Stimulated activated CD8-positive, alpha-beta memory T cell treated with anti-CD3 and anti-CD28 coated beads, Interleukin-15, amount 100 ng/mL, for 1 hour (primary cell): ENCODE measurements at regions not wholly inside any gene's neighbourhood (a gene's known extent, or its start where the extent isn't known, plus 50 kb on each side); places are given as distances from the start of the nearest gene placed in this dataset.

ENCODE experiments used
- DNase-seq: peaks from one replicate; pipeline ENCODE4 v3.0.0-alpha.2; 2020; ENCODE audit warnings: low read depth

DNA sequence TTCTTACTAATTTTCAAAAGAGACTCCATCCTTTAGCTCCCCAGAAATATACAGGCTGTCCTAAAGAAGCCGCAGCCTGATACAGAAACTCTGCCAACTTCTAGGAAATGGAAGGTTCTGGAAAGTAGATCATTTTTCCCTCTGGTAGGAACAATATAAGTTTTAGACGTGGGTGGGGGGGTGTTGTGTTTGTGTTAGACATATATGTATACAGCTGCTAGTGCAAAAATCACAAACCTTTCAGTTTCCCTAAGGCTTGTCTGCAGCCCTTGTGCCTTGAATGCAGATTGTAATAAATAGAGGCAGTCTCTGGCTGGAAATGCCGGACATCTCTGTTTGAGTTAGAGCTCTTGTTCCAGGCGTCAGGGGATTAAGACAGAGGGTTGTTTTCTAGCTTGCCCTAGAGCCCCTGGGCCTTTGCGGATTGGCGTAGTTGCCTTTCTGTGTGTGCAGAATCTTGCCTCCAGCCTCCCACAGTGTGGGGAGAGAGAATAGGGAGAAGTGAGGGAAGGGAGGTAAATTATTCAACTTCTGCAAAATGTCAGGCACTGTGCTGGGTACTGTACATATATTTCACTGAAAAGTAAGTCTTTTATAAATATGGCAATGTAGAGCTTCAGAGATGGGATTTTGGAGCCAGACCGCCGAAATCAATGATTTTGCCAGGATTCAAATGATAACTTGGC lies 269.7 kb downstream of the PRL start:
- DNase-seq, result no peak

DNA sequence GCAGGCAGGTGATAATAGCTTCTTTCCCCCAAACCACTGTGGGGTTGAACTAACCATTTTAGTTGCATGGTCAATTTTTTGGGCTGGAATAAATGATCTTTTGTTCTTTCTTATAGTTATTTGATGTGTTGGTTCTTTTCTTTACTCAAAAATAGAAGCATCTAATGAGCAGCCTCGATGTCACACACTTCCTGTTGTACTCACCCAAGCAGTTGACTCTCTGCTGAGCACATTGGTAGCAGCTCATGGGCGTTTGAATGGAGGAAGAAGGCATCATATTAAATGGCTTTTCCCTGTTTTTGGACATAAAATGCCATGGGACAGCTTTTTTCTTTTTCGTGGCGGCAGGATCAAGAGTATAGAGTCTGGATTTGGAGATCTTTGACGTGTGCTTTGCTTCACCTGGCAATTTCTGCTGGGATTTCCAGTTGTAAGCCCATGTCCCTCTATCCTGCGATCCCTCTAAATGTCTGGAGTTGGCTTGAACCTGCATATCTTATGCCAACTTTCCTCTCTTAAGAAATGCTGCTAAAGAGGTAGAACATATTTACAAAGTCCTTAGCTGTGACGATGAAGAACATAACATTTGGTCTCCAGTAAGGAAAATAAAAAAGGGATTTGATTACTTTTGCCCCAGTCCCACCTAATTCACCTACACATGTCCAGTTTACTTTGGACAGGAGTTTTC lies 268.3 kb downstream of the PRL start:
- no peak for DNase-seq

DNA sequence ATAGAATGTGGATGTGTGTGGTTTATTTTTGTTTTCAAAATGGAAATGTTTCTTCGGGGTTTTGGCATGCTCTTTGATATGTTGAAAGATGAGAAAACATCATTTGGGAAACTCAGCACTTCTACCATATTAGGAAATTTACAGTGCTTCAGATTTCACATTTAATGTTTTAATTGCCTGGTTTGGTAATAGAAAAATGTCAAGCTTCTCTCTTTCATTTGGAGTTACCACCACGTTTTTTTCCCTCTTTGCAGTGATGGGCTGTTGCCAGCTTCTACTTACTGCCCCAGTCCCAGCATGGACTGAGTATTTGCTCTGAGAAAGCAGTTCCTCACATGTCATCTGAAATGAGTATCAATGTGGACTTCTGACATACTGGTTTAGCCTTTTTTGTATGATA lies 267.7 kb downstream of the PRL start:
- DNase-seq, result no peak

DNA sequence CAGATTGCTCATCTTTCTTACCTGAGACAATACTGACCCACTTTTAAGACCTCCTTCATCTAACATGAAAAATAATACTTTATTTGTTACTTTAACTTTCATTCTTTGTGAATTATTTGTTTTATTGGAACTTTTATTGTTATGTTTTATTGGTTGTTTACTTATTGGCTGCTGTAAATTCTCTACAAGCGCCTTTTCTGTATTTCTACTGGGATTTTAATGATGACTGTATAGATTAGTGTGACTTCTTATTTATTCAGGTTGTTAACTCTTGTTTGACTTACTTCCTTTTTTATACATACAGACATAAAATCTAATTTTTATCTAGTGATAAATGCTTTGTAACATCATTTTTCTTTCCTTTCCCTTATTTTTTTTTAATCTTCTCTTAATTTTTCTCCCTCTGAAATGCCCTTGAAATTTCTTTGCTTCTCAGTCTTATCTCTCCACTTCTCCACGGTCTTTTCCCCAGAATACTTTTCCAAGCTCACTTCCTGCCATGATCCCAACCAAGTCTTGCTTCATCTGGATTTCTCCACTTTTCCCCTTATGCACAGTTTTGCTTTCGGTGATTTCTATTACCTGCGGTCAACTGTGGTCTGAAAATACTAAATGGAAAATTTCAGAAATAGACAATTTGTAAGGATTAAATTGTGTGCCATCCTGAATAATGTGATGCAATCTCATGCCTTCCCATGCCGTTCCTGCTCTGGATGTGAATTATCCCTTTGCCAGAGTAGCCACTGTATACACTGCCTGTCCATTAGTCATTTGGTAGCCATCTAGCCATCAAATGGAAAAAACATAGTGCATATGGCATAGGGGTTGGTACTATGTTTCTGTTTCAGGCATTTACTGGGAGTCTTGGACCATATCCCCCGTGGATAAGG lies 265.9 kb downstream of the PRL start:
- no peak for DNase-seq

DNA sequence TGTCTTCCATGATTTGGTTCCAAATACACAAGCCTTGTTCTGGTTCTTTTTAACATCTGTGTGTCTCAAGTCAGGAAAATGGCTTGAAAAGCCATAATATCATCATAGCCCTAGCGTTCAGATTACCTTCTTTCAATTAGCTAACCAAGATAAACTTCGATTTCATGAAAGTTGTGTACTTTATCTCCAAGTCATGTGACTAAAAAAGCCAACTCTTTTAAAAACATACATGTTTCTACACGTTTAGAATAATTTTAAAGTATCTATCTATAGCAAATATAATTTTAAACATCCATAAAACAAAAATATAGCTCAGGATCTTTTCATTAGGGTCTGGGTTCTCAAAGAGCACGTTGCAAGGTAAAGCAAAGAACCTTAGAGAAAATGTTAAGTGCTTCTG lies 261.1 kb downstream of the PRL start:
- DNase-seq, result no peak

DNA sequence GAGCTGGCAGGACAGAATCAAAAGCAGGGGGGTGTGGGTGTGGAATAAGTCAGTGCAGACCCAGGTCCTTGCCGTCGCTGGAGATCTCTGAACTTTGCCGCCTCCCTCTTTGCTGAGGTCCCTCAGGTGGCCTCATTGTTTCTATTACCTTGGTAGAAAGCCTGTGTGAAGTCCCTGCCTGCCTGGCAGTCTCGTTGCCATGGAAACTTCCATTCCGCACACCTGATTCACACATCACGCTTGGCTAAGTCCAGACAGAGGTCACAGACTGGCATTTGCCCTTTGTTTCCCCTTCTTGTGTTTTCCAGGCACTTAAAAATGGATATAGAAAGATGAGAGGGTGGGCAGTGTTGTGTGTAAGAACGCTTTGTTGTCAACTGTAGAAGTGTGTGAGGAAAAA lies 260.6 kb downstream of the PRL start:
- no peak for DNase-seq

DNA sequence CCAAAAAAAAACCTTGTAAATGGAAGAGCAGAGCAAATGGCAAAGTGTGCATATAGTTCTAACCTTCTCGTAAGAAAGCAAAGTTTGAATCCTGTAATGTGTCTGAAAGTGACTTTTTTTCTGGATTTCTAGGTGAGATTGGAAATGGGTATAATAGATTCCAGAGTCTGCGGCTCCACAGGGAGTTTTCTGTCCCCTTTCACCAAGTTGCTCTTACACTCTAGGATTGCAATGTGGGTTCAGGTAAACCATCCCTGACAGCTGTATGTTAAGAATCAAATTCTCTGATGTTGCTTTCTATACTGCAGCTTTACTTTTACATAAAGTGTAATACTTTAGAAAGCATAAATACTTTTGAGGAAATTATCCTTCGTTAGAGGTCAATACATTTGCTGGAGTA lies 260.1 kb downstream of the PRL start:
- DNase-seq, result no peak

DNA sequence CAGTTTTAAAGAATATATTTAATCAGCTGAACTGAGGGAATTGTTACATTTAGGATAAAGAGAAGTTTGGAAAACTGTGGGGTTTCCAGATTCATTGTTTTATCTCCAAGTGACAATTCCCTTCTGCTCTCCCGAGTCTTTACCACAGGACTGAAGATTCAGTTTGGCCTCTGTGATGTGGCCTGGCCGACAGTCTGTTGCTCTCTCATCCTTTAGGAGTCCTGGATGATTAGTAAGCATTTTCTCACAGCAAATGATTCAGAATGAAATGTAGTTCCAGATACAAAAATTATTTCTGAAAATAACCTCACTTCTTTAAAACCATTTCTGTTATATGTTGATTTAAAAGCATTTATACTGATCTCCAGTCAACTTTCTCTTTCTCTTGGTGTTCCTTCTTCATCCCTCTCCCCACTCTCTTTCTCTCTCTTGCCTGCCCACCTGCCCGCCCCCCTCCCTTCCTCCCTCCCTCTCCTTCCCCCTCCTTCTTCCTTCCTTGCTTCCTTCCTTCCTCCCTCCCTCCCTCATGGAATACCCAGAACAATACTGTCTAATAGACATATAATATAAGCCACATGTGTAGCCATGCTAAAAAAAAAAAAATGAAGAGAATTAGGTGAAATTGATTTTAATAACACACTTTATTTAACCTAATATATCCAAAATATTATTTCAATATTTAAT lies 254.9 kb downstream of the PRL start:
- DNase-seq, result no peak

DNA sequence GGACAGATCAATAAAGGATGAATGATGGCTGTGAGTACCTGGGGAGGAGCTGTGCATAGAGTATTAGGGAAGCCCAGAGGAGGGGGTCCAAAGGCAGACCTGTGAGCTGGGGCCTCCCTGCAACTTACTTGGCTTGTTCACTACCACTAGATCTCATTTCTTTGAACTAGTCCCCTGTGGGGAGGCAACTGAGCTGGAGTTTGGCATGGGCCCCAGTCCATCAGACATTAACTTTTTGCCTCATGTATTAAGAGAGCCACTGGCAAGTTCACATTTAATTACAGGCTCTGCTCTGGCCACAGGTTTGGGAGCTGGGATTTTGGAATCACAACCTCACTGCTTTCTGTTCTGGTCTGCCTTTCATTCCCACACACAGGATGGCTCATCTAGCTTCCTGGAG lies 254.1 kb downstream of the PRL start:
- DNase-seq, result no peak

DNA sequence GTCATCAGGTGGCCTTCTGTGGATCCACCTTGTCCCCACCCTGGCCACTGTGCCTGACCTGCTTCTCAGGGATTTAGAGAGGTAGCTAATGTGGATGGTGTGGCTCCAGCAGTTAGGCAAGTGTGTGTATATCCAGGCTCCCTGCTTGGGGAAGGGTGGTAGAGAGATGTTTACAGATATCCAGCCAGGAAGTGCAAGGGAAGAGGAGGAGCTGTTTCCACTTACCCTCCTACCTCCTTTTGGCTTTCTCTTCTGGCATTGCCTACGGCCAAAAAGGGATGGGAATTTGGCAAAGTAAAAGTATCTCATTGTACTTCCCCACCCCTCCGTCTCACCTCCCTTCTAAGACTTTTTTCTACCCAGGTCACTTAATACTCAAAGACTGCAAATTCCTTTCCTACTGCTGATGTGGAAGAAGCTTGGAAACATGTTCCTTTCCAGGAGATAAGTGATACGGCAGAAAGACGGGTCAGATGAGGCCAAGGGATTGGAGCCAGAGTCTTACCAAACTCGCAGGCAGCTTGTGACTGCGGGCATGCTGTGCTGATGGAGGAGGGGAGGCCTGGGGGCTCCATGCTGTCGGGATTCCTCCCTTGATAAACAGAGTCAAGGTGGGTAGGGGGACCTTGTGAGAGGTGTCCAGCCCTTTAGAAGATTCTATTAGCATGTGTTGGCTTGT lies 253.4 kb downstream of the PRL start:
- no peak for DNase-seq

DNA sequence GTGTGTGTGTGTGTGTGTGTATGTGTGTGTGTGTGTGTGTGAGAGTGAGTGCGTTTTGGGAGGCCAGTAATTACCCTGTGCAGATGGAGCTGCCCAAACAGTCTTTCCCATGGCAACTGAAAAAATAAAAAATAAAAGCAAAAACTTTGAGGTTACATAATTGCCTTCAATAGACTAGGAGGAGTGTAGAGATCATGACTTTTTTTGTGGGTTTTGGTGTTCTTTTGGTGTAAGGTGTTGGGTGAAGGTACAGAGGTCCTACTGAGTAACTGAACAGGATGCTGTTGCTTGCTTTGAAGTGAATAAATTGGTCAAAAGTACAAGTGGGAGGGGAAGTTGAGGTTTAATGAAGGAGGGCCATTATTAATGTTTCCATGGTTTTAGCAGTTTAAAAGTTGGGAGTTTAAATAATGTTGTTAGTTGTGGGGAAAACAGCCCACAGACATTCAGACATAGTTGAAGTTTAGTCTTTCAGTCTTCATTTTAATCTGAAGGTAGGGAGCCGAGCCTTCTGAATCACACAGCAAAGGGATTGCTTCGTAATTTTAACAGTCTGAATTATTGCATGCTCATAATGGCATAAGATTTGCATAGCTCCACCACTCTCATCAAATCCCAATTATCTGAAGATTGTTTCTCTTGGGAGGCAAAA lies 251.4 kb downstream of the PRL start:
- no peak for DNase-seq

DNA sequence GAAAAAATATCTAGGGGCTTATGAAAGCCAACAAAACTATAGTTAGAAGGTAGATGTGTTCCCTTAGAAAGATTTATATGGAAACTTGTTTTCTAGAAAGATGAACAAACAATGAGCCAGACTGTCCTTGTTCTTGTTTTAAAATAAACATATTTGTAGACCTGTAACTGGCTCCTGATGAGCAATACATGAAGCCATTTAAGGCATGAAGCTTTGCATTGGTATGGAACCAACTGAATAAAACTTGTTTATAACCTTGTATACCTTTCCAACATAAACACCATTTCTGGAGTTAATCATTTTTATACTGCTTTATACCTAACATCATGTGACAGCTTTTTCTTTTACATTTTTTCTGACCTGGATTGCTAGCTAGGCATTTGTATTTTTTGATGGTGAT lies 247.8 kb downstream of the PRL start:
- no peak for DNase-seq

DNA sequence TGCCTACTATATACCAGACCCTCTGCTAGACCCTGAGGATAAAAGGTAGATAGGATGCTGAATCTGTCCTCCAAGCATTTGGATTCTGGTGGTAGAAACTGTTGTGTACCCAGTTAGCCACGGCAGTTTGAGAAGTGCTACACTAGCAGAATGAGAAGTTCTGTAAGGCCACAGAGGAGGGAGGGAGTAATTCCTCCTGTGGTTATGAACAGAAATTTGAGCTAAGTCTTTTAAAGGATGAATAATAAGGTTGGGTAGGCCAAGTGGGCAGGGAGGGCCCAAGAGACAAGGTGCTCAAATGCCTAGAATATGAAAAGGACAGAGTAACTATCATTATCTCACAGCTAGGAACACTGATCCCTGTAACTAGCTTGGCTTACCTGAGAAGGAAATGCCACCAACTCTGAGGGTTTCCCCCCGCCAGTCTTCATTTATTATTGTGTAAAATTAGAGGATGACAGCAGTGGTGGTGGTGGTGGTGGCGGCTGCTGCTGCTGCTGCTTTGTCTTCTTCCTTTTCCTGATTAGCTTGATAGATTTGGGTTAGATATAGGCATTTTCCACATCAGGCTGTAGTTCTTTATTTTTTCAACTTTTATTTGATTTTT lies 243.3 kb downstream of the PRL start:
- no peak for DNase-seq

DNA sequence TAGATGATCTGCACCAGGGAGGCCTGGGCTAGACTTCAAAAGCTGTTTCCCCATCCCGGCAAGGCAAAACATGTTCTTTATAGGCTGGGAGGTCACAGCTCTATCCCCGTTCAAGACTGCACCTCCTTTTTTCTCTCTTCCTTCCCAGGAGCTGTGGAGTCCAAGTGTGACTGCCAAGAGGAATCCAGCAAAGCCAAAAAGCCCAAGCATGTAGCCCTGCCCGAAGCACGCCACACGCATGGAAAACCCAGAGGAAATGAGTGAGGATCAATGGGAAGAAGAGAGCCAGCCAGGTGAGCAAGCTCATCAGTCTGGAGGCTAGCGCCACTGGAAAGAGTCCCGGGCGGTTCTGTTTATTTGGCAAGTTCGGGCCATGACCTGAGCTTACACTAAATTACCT lies 240.4 kb downstream of the PRL start:
- DNase-seq, result no peak

DNA sequence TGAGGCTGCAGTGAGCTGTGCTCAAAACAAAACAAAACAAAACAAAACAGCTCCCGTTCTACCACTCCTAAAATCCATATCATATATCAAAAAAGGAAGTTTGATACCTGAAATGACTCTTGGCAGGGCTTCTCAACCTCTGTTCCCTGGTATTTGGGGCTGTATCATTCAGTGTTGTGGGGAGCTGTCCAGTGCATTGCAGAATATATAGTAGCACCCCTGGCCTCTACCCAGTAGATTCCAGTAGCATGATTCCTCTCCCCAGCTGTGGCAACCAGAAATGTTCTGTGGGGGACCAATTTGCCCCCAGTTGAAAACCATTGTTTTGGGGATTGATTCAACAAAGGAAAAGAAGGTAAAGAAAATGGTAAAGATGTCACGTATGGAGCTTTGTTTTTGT lies 238.9 kb downstream of the PRL start:
- no peak for DNase-seq

DNA sequence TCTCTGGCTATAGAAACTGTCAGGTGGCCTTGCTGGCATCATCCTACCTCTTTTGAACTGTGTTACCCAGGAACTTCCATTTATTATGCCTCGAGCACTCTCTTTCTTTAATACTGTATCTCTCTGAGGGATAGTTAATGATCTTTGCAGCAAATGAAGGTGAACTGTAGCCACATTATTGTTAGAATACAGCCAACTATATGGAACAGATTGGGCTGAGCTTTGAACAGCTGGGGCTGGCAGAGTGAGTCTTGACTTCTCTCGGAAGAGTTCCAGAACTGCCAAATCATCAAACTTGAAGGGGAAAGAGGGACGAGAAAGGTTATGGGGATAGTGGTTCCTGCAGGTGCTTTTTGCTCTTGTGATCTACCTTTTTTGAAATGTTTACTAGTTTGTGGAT lies 237.7 kb downstream of the PRL start:
- DNase-seq, result no peak

DNA sequence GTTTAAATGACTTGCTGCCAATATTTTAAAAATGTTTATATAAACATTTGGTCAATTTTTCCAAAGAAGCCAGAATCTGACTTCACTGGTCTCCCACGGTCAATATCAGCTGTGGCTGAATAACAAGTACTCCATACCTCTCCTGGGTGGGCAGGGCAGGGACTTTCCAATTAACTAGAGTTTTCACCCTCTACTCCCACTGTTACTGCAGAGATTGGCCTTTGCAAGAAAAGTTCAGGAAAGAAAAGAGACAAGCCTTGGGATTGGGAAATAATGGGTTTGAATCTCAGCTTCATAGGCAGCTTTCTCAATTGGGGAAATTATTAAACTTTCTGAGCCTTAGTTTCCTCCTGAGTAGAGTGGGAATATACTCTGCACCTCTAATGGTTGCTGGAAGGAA lies 236.9 kb downstream of the PRL start:
- DNase-seq, result no peak

DNA sequence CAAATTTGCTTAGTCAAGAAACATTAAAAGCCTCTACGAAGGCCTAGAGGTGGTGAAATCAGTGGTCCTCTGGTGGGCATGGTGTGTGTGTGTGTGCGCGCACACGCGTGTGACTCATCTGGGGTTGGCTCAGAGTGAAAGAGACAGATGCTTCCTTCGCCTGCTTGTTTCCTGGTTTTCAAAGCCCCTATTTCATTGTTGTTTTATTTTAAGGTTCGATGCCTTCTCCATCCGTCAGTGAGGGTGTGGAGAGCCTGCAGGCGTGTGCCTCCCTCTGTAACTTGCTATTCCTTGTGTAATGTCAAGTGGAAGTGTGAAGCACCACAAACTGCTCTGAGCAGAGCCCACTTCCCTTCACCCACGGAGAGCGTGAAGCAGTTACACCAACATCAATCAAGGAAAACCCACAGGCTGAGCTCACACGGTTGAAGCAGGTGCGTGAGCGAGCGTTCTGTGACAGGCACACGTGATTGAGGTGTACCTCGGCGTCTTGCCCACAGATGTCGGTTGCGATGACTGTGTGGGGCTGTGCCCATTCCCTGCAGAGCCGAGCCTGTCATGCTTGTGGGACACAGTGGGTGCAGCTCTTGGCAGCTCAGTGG lies 233.9 kb downstream of the PRL start:
- DNase-seq, result no peak

DNA sequence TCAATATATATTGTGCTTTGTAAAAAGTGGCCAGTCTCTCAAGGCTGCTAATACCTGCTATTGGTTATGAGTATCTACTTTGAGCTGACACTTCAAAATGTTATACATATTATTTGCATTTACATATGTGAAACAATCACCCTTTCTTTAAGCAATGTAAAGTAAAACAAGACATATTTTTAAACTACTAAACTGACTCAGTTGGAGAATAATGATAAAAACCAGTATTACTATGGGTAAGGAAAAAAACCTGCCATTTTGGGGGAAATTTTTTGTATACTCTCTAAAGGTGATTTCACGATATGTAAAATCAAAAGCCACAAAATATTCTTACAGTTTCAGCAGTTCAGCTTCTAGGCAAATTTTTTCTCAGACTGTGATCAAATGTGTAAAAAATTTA lies 232.3 kb downstream of the PRL start:
- no peak for DNase-seq

DNA sequence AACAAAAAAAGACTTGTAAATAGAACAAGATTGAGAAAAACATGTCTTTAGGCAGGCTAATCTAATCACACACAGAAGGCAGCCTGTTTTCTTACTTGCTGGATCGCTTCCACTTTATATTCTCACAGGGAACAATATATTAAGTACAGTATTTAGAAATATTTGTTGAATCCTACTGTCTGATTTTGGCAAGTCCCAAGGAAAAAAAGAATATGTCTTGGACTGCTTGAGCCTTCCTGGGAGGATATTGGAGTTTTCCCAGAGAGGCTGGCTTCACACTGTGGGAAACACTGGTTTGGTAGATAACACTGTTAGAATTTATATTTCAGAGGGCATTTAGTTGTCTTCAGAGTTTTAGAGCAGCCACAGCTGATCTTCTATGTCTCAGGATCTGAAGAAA lies 229.7 kb downstream of the PRL start:
- DNase-seq, result no peak

DNA sequence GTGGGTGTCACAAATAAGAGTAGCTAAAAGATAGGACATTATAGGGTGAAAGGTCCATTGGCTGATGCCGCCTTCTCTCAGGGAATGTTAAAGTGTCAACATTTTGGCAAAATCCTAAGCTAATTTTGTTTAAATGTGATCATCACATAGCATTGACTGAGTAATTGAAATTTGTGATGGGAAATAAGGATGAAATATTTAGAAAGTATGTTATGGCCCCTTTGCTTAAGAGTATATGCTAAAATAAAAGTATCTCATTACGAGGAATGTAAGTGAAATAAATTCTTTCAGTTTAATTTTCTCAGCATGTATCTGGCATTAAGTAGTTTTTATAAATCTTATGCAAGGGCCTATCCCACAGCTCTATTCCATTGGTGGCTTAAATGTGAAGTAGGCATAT lies 229.2 kb downstream of the PRL start:
- no peak for DNase-seq
